ENCODE measurements at regions not wholly inside any gene's neighbourhood (a gene's known extent, or its start where the extent isn't known, plus 50 kb on each side); places are given as distances from the start of the nearest gene placed in this dataset.
"Not testable (repeated sequence)": the region's sequence is repeated elsewhere in the genome, so short reads cannot be mapped to it uniquely, and the experiment has no call there.

DNA sequence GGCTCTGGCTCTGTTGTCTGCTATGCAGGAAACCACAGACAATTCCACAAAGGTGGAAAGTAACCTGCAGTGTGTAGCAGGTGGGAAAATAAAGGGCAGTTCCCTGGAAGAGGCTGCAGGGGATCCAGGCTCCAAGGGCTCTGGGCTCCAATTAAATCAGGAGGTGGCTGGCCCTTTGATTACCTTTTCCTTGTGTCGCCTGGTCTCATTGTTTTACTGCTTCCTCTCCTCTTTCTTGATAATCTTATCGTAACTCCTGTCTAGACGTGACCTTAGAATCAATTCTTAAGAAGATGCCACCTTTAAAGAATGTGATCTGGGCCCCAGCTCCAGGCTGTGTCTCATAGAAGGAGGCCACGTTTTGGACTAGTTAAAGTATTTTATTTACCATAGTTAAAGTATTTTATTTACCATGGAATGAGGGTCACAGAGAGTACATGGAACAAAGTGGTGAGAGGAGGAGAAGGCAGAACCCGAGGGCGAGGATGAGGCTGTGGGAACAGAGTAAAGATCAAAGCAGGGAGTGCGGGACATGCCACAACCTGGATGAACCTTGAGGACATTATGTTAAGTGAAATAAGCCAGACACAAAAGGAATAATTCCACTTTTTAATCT lies 237.5 kb upstream of the STT3B start:
- no peak for DNase-seq (ENCODE audit: low read depth, low spot score)
- in situ Hi-C loops (cut with HindIII; ENCODE audit: low pct_unique_long_range_greater_than_20kb, low sequenced_read_pairs), result no loop called here

DNA sequence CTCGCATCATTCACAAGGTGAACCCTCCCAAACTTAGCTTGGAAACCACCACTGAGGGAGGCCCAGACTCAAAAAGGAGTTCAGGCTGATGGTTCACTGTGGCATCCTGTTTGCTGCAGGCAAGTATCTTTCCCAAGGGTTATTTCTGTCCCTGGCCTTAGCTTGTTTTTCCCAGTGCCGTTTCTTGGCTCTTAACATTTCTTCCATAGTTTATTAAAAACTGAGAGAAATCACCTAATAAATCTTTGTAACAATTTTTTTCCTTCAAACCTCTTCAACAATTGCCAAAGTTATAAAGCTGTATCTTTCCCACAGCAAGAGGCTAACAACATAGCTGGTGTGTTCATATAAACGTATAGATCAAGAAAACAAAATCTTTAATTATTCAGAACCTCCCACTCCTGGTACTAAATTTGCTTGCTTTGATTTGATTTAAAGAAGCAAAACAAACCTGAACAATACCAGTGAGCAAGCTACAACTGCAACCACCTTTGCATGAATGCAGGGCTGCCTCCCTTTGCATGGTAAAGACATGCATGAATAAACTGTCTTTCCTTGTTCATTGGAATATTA lies 234.9 kb upstream of the STT3B start:
- in situ Hi-C loops (cut with HindIII; ENCODE audit: low pct_unique_long_range_greater_than_20kb, low sequenced_read_pairs), result no loop called here

DNA sequence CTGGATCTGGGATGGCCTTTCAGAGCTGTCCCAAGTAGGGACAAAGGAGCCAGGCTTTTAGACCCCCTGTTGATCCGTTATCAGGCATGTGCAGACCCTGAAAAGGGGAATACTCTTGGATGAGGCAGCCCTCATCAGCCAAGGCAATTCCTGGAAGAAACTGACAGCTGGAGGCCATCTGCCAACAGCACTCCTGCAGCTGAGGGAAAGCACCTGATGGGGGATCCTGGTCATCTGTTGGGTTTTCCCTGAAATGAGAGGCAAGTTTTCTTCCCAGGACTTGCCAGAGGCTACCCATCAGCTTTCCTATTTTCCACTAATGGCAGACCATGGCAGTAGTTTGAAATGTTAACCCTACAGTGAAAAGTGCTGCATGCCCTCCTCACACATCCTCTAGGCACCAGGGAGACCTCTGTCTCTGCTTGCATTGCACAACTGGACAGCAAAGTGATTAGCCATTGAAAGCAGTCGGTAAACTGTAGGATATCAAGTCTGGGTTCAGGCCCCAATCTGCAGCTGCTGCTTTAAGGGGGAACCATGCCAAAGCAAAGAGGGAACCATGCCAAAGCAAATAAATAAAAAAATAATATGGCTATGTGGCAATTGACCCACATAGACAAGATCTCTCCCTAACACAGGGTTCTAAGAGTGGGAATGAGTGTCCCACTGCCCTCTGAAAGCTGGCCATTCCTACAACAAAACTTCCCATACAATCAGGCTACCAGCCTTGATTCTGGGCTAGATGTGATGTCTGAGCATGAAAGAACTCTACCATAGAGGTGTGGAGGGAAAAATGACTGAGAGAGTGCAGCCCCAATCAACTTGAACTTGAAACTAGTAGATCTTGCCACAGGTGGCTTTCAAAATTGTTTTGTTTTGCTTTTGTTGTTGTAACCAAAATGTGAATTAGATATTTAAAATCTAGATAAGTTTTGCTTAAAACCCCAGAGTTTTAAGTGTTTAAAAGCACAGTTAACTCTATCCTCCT lies 232.0 kb upstream of the STT3B start:
- in situ Hi-C loops (cut with HindIII; ENCODE audit: low pct_unique_long_range_greater_than_20kb, low sequenced_read_pairs), result no loop called here

More for the DNA sequence above, 234.9 kb upstream of the STT3B start:
- DNase-seq (ENCODE audit: low read depth, low spot score), result no peak

DNA sequence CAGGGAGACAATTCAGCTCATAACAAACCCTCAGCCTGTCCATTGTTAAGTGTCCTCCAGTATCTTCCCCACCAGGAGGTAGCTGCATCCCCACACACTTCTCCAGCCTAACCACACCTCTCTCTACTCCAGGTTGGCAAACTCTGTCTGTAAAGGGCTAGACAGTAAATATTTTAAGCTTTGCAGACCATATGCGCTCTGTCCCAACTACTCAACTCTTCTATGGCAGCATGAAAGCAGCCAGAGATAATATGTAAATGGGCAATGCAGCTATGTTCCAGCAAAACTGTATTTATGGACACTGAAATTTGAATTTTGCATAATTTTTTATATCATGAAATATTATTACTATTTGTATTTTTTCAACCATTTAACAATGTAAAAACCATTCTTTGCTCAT lies 230.4 kb upstream of the STT3B start:
- no peak for DNase-seq (ENCODE audit: low read depth, low spot score)
- in situ Hi-C loops (cut with HindIII; ENCODE audit: low pct_unique_long_range_greater_than_20kb, low sequenced_read_pairs), result no loop called here

More for the DNA sequence above, 232.0 kb upstream of the STT3B start:
- no peak for DNase-seq (ENCODE audit: low read depth, low spot score)

DNA sequence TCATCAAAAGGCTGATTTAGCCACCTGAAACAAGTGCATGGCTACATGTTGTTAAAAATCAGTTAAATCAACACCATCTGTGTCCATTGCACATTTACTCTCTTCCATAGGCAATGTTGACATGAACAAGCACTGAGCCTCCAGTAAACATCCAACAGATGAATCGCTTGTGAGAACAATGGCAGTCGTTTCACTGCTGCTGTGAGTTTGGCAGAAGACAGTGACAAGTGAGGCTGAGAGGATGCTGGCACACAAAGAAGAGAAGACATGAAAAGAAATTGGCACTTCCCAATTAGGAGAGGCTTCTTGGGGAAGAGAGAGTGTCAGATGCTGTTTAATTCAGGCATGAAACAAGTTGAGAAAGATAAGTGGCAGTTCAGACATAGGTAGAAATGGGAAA lies 227.4 kb upstream of the STT3B start:
- in situ Hi-C loops (cut with HindIII; ENCODE audit: low pct_unique_long_range_greater_than_20kb, low sequenced_read_pairs), result no loop called here
- no peak for DNase-seq (ENCODE audit: low read depth, low spot score)

DNA sequence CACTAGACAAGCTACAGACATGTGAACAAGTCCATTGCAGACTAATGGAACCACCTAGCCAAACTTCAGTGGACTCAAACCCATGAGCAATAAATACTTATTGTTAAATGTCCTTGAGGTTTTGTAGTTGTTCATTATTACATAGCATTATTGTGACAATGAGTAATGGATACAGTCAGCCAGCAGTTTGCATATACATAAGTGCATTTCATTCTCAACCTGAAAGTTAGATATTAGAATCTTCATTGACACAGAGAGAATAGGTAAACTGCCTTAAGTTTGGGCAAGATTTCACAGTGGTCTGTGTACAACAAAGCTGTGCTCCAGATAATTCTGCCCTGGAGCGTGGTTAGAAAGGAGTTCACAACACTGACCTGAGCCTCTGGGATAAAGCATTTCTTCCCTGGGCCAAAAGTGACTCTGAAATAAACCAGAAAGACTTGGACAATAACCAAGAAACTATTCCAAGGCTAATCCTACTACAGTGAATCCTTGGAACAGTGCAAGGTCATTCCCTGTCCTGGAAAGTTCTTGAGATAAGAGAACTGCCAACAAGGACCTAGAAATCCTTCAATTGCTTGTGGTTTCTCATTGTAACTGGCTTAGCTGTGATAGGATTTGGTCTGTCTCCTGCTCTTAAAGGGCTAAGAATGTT lies 225.5 kb upstream of the STT3B start:
- DNase-seq (ENCODE audit: low read depth, low spot score), result no peak
- in situ Hi-C loops (cut with HindIII; ENCODE audit: low pct_unique_long_range_greater_than_20kb, low sequenced_read_pairs), result no loop called here

DNA sequence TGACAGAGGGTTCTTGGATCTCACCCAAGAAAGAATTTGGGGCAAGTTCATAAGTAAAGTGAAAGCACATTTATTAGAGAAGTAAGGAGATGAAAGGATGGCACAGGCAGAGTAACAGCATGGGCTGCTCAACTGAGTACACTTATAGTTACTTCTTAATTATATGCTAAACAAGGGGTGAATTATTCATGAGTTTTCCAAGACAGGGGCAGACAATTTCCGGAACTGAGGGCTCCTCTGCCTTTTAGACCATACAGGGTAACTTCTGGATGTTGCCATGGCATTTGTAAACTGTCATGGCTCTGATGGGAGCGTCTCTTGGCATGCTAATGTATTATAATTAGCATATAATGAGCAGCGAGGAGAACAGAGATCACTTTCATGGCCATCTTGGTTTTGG lies 221.2 kb upstream of the STT3B start:
- DNase-seq (ENCODE audit: low read depth, low spot score), result no peak

DNA sequence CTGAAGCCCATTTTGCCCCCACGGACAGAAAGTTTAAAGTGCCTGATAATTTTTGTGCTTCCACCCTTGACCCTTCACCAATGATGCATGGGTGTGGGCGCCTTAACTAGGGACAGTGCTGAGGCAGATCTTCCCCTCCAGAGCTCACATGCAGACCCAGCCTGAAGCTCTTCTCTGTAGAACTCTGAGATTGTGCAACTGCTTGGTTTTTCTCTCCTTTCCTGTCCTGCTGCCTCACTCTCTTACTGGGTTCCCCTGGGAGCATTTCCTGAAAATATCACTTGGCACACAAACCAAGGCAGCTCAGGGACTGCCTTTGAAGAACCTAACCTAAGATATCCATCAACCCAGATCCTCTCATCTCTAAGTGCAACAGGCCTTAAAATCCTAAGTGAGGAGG lies 220.3 kb upstream of the STT3B start:
- in situ Hi-C loops (cut with HindIII; ENCODE audit: low pct_unique_long_range_greater_than_20kb, low sequenced_read_pairs), result no loop called here
- DNase-seq (ENCODE audit: low read depth, low spot score), result no peak

More for the DNA sequence above, 221.2 kb upstream of the STT3B start:
- in situ Hi-C loops (cut with HindIII; ENCODE audit: low pct_unique_long_range_greater_than_20kb, low sequenced_read_pairs), result no loop called here

DNA sequence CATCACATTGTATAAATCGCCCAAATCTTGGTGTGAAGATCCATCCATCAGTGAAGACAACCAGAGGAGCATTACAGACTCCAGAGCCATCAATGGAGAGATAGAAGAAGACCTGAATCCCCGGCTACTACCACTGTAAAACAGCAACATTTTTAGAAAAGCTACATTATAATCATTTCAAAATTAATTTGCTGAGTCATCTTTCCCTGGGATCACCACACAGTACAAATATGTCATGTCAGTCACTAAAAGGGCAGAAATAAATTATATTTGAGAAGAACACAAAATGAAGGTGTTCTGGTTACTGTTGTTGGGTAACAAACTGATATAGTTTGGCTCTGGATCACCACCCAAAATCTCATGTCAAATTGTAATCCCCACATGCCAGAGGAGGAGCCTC lies 218.5 kb upstream of the STT3B start:
- in situ Hi-C loops (cut with HindIII; ENCODE audit: low pct_unique_long_range_greater_than_20kb, low sequenced_read_pairs), result no loop called here

DNA sequence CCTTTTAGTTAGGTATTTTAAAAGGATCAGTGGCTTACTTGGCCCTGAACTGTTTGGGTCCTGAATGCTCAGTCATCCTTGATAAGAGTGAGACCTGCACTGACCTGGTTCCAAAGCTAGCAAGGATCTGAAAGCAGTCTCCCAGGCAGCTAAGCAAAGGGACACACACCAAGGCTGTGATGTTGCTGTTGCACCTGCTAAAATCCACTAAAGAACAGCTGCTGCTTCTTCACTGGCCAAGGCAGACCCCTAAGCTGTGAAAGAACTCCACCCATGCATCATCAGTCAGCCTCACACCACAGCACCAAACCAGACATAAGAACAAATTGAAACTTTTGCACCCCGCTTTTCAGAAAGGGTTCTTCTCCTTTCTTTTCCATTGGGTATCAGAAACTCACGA lies 213.4 kb upstream of the STT3B start:
- in situ Hi-C loops (cut with HindIII; ENCODE audit: low pct_unique_long_range_greater_than_20kb, low sequenced_read_pairs), result no loop called here
- no peak for DNase-seq (ENCODE audit: low read depth, low spot score)

More for the DNA sequence above, 218.5 kb upstream of the STT3B start:
- no peak for DNase-seq (ENCODE audit: low read depth, low spot score)

DNA sequence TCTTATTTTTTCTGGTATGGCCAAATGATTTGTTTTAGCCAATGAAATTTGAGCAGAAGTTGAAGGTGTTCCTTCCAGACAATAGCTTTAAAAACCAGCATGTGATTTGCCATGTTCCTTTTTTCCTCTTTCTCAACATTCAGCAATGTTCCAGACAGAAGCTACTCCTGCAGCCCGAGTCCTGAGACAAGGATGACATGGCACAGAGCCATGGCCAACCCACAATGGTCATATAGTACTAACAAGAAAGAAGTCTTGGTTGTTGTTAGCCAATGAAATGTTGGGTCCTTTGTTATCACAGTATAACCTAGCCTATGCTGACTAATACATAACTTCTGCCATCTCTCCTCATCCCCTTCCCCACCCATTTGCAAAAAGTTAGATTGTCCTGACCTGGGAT lies 211.1 kb upstream of the STT3B start:
- in situ Hi-C loops (cut with HindIII; ENCODE audit: low pct_unique_long_range_greater_than_20kb, low sequenced_read_pairs), result no loop called here

DNA sequence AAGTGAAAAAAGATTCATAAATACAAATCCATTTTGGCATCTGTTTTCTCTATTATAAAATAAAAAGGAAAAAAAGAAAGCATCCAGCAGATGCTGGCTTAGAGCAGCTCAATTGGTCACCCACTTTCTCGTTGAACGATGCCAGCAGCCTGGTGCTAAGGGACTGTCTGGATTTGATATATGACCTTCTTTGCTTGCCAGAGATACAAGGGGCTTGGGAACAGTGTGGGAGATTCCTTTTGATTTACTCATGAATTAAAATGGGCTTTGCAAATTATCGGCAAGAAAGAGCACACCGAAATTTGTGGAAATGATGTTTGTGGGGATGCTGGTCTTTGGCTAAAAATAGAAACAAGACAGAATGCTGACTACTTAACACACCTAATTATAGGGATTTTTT lies 210.3 kb upstream of the STT3B start:
- no peak for DNase-seq (ENCODE audit: low read depth, low spot score)
- in situ Hi-C loops (cut with HindIII; ENCODE audit: low pct_unique_long_range_greater_than_20kb, low sequenced_read_pairs), result no loop called here

More for the DNA sequence above, 211.1 kb upstream of the STT3B start:
- DNase-seq (ENCODE audit: low read depth, low spot score), result no peak

DNA sequence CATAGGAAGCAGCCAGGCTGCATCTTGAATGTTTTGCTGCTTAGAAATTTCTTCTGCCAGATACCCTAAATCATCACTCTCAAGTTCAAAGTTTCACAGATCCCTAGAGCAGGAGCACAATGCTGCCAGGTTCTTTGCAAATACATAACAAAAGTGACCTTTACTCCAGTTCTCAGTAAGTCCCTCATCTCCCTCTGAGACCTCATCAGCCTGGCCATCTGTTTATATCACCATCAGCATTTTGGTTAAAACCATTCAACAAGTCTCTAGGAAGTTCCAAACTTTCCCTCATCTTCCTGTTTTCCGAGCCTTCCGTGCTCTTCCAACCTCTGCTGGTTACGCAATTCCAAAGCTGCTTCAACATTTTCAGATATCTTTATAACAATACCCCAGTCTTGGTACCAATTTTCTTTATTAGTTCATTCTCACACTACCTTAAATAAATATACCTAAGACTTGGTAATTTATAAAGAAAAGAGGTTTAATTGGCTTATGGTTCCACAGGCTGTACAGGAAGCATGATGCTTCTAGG lies 204.8 kb upstream of the STT3B start:
- in situ Hi-C loops (cut with HindIII; ENCODE audit: low pct_unique_long_range_greater_than_20kb, low sequenced_read_pairs); DNase-seq (ENCODE audit: low read depth, low spot score): not testable (repeated sequence)

DNA sequence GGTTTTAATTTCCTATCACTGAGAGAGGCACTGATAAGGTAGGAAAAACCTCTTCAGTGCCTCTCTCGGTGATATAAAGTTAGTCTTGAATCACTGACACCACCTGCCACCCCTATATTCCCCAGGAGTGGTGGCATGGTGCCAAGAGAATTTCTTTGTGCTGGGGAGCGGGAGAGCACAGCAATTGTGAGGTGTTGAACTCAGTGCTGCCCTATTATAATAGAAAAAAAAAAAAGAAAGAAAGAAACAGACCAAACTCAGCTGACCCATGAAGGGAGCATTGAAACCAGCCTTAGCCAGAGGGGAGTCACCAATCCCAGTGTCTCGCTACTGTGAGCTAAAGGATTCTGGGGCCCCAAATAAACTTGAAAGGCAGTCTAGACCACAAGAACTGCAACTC lies 201.4 kb upstream of the STT3B start:
- in situ Hi-C loops (cut with HindIII; ENCODE audit: low pct_unique_long_range_greater_than_20kb, low sequenced_read_pairs), result no loop called here
- DNase-seq (ENCODE audit: low read depth, low spot score), result no peak

DNA sequence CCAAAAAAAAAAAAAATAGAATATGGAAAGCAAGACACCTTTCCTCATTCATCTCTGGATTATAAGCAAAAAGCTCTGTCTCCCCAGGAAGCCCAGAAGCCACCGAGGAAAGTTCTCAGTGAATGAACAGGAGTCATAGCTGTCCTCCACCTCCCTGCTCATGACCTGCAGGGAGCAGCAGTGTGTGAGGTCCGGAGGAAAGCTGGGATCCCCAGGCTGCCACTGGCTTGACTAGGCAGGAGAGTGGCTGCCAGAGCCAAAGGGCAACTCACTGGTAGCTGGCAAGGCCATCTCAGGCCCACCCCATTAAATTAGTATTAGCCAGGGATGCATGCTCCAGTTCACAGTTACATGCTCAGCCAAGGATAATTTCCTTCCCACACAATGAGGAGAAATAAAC lies 191.6 kb upstream of the STT3B start:
- in situ Hi-C loops (cut with HindIII; ENCODE audit: low pct_unique_long_range_greater_than_20kb, low sequenced_read_pairs), result no loop called here
- DNase-seq (ENCODE audit: low read depth, low spot score), result peak; percentile 52

DNA sequence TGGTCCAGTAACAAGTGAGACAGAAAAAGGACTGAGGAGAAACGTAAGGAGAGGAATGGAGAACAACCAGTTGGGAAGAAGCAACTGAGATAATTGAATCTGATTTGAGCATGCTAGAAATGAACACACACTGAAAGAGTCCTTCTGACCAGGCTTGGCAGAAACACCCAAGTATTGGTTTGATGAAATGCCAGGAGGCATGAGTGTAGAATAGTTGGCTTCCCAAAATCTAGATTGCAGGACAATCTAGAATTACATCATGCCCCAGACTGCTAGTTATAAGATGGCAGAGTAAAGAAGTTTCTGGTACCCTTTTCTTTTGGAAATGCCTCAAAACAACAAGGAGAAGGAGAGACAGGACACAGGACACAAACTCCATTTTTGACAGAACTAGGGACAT lies 189.7 kb upstream of the STT3B start:
- in situ Hi-C loops (cut with HindIII; ENCODE audit: low pct_unique_long_range_greater_than_20kb, low sequenced_read_pairs), result no loop called here
- no peak for DNase-seq (ENCODE audit: low read depth, low spot score)

DNA sequence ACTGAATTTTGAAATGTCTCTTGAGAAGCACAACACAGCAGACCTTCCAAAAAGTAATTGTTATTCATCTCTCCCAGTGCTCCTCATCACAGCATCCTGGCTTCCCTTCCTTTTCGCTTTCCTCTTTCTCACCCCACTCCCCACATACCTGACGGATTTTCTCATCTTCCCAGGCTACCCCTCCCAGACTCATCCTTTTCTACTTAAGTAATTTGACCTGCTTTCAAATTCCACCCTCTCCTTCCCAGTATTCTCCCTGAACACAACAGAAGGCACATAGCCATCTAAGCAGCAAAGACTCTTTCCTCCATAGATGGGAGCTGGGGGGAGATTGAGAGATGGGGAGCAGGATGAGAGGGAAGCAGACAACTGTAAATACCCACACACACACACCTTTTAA lies 187.1 kb upstream of the STT3B start:
- DNase-seq (ENCODE audit: low read depth, low spot score), result no peak

DNA sequence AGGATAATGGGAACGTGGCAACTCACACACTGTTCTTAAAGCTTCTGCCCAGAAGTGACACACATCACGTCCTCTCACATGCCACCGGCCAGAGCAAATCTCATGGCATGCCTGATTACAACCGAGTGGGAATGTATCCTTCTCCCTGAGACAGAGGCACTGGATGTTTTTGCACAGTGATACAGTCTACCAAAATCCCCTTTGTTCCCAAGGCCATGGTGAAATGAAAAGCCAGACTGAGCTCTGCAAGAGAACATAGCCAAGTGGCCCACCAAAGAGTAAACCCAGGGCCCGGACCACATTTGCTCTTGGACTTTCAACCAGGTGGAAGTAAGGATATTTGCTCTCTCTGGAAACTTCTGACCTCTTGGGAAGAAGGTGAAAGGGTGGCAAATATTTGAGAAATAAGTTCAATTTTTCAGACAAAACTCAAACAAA lies 186.2 kb upstream of the STT3B start:
- in situ Hi-C loops (cut with HindIII; ENCODE audit: low pct_unique_long_range_greater_than_20kb, low sequenced_read_pairs), result no loop called here
- DNase-seq (ENCODE audit: low read depth, low spot score), result no peak

More for the DNA sequence above, 187.1 kb upstream of the STT3B start:
- in situ Hi-C loops (cut with HindIII; ENCODE audit: low pct_unique_long_range_greater_than_20kb, low sequenced_read_pairs), result no loop called here
